ENCODE measurements at regions not wholly inside any gene's neighbourhood (a gene's known extent, or its start where the extent isn't known, plus 50 kb on each side); places are given as distances from the start of the nearest gene placed in this dataset.

GRCh38 chr6:14584450-14584849, 466.9 kb downstream of the CD83 start:
- TF ChIP-seq PKNOX1 (IDR thresholded peaks at IDR 0.05) (no peak), PAX8 (IDR thresholded peaks at IDR 0.05) (no peak), TCF7 (IDR thresholded peaks at IDR 0.05; ENCODE audit: borderline replicate concordance) (no peak), EZH2 (IDR thresholded peaks at IDR 0.05; ENCODE audit: borderline replicate concordance, control insufficient read depth, low read depth, low read length) (no peak), SREBF2 (IDR thresholded peaks at IDR 0.05; ENCODE audit: low read length) (no peak), TAF1 (IDR thresholded peaks at IDR 0.05; ENCODE audit: borderline replicate concordance, low read depth, low read length) (no peak)
- TF ChIP-seq, protein P1, sequence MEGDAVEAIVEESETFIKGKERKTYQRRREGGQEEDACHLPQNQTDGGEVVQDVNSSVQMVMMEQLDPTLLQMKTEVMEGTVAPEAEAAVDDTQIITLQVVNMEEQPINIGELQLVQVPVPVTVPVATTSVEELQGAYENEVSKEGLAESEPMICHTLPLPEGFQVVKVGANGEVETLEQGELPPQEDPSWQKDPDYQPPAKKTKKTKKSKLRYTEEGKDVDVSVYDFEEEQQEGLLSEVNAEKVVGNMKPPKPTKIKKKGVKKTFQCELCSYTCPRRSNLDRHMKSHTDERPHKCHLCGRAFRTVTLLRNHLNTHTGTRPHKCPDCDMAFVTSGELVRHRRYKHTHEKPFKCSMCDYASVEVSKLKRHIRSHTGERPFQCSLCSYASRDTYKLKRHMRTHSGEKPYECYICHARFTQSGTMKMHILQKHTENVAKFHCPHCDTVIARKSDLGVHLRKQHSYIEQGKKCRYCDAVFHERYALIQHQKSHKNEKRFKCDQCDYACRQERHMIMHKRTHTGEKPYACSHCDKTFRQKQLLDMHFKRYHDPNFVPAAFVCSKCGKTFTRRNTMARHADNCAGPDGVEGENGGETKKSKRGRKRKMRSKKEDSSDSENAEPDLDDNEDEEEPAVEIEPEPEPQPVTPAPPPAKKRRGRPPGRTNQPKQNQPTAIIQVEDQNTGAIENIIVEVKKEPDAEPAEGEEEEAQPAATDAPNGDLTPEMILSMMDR (IDR thresholded peaks at IDR 0.05 in 2 of 3, conservative IDR thresholded peaks at IDR 0.05 in 1 of 3; ENCODE audit: control insufficient read depth in 2 of 3, extremely low read depth in 1 of 3, insufficient read depth in 1 of 3, low read depth in 3 of 3, low read length in 3 of 3), result no peak
- TF ChIP-seq, protein P2, sequence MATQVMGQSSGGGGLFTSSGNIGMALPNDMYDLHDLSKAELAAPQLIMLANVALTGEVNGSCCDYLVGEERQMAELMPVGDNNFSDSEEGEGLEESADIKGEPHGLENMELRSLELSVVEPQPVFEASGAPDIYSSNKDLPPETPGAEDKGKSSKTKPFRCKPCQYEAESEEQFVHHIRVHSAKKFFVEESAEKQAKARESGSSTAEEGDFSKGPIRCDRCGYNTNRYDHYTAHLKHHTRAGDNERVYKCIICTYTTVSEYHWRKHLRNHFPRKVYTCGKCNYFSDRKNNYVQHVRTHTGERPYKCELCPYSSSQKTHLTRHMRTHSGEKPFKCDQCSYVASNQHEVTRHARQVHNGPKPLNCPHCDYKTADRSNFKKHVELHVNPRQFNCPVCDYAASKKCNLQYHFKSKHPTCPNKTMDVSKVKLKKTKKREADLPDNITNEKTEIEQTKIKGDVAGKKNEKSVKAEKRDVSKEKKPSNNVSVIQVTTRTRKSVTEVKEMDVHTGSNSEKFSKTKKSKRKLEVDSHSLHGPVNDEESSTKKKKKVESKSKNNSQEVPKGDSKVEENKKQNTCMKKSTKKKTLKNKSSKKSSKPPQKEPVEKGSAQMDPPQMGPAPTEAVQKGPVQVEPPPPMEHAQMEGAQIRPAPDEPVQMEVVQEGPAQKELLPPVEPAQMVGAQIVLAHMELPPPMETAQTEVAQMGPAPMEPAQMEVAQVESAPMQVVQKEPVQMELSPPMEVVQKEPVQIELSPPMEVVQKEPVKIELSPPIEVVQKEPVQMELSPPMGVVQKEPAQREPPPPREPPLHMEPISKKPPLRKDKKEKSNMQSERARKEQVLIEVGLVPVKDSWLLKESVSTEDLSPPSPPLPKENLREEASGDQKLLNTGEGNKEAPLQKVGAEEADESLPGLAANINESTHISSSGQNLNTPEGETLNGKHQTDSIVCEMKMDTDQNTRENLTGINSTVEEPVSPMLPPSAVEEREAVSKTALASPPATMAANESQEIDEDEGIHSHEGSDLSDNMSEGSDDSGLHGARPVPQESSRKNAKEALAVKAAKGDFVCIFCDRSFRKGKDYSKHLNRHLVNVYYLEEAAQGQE (IDR thresholded peaks at IDR 0.05; ENCODE audit: low read depth, low read length), result no peak

Measured in GM12878 (cell line).